NCI-H1417 treated with DMSO at 0.1 percent for 48 hours (cell line): ENCODE measurements at regions not wholly inside any gene's neighbourhood (a gene's known extent, or its start where the extent isn't known, plus 50 kb on each side); places are given as distances from the start of the nearest gene placed in this dataset.
"Not testable (repeated sequence)": the region's sequence is repeated elsewhere in the genome, so short reads cannot be mapped to it uniquely, and the experiment has no call there.

ENCODE experiments used
- DNase-seq: peaks from one replicate; lab custom pipeline; 2025; lab: John Stamatoyannopoulos, UW

DNA sequence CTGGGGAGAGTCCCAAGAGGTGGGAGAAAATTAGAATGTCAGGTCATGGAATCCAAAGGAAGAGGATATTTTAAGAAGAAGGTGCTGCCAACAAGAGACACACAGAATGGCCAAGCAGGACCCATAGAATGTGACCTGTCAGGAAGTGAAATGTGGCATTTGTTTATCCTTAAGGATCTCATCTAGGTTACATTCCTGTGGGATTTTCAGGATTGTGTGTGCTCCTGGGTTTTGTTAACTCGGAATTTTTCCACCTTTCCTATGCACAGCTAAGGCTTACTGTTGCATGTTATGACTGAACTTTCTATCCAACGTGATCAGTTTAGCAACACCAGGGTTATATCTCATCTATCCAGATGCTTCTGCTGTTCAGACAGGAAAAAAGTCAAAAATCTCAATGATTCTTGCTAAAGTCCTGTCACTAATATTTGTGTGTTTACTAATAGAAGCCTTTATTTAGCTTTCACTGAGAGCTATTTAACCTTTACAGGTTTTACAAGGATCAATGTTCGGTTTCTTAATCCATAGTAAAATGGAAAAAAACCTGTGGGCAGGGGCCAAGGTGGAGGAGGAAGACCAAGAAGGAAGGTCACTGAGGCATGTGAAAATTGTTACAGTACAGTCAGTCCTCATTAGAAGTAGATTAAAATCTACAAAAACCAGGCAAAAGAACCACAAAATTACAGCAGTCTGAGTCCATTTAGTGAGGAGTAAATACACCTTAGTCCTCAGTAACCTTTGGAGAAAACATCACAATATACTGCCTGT, 437.8 kb upstream of the NPVF start:
- no peak for DNase-seq

DNA sequence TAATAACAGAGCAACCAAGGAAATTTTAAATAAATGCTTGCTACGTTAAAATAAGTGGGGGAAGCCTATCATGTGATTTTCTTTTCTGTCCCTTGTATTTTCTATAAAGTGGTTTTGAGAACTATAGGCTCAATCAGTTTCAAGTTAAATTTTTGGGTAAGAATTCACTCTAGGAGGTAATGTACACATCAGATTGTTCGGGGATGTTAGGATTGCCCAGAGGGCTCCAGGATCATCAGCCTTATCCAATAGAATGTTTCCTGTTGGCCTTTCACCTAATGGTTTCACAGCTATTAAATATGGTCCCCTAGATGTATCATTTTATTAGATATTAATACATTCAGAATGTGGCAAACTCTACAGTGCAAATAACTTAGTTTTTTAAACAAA, 438.4 kb upstream of the NPVF start:
- no peak for DNase-seq

DNA sequence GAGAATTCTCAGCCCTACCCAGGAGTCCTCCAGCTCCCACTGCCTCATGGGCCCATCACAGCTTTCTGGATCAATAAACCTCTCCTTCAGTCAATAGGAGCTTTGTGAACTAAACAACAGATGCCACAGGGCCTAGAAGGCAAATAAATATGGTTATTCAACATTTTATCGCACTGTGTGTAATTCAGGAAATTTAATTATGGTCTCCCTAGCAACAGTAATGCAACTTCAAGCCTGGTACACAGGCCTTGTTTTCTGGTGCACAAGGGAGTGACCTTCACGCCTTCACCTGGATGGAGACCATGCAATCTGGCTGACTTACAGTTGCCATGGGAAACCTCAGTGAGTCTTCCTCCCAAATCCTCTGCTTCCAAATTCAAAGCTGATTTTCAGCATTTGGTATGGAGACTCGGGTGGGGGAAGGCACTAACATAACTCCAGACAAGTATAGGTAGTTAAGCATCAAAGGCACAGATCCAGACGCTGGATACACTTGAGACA, 441.0 kb upstream of the NPVF start:
- DNase-seq, result no peak

DNA sequence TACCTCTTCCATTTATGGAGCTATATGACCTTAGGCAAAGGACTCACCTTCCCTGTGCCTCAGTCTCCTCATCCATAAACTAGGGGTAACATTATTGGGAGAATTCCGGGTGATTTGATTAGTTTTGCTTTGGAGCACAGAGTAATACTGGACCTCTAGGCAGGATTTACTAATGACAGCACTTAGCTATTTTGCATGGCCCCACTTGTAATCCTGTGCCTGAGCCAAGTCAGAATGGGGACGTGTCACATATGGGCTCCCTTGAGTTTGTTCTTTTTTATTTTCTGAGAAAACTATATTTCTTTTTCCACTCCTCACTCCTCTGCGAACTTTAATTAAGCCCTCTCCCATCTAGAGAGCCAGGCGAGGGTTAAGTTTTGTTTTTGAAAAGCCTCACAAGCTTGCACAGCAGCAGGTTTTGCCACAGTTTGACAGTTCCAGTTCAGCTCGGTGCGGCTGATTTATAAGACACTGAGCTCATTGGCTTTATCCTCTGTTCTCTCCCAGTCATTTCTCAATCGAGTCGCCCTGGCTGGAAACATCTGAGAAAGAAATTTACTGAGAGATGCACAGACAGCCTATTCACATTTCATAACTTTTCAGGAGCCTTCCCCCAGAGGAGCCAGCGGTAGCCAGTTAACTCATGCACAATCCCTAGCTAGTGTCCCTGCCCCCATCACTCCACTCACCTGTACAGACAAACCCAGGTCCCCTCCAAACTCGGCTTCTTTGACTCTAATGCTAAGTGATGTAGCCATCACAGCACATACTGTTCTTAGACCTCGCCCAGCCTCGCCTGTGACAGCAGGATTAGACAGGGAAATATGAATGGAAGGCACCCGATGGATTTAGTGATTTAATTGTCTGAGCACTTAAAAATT, 441.9 kb upstream of the NPVF start:
- no peak for DNase-seq

DNA sequence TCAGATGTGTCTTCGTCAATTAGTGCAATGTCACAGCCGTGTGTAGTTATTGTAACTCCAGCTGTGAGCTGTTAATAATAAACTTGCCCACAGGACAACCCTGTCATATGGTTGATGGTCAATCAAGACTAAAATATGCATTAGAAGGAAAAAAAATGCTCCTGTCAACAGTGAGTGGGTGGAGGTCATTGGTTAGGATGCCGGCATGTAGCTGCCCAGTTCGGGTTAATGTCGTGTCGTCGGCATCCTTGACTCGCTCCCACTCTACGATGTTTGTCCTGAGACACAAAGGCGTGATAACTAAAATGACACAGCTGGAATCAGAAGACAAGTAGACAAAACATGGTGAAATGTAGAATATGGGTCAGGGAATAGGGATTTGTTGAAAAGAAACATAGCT, 442.8 kb upstream of the NPVF start:
- no peak for DNase-seq

DNA sequence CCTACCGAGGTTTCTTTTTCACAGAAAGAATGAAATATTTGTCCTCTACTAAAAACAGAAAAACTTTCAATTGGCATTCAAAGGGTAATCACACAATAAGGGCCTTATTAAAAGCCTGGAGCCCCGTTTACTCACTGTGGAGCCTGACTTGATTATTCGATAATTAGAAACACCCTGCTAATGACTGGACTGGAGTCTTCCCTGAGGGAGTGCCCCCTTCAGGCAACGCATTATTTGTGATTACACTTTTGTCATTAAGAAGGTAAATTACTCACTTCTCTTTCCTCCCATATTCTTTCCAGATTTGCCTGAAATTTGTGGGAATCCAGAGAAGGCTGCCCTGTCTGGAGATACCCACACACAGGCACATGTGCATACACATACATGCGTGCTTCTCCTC, 444.2 kb upstream of the NPVF start:
- DNase-seq, result no peak

DNA sequence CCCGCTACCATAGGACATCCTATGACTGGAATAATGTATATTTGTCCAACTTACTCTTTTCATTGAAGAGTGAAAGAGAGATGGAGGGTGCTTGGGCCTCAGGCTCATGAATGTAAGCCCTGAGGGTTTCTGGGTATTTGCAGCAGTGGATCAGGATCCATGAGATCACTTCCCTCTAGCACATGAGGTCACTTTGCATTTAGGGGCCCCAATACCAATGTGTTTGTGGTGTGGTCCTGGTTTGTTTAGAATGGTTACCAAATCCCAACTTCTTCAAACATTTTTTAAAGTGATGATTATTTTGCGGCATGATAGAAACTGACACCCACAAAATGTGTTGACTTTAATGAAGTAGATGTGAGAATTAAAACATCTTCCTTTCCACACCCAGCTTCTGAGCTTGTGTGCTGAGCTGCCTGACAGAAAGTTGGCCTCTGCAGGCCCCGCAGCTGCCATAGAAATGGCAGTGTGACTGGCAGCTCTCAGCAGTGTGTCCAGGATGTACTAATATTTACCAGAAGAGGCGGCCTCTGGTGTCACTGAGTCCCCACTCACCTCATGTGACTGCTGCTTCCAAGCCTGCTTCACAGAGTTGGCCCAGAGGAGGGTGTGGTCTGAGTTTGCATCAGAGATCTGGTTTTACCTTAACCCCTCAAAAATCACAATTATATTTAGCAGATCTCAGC, 447.6 kb upstream of the NPVF start:
- DNase-seq, result peak; percentile 17

DNA sequence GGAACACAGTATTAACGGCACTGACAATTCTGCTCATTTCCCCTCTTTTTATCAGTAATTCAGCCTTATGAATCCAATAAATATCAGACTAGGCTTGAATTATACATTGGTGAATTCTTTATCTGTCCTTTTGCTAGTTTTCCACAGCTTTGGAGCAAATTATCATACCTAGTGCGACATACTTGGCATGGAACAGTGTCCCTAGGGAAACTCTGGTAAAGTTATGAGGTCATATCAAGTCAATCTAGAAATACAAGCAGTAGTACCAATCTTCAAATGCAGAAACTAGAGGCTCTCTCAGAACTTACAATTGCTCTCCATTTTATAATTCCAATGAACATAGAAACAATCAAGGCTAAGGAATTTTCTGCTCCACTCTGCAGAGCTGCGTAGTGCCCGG, 449.3 kb upstream of the NPVF start:
- no peak for DNase-seq

DNA sequence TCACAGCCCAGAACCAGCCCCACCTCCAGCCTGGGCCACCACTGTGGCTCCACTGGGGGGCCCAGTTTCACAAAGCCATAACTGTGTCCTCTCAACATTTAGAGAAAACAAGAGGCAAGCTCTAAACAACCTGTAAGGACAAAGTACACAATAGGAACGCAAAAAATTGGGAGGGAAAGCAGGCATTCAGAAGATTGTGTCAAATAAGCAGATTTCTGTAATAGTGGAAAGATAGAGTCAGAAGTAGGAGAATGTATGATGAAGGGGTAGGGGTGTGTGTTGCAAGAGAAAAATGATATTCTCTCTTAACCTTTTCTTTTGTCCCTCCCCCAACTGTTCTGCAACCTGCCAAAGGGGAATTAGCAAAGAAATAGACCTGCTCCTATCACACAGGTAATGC, 449.9 kb upstream of the NPVF start:
- no peak for DNase-seq

DNA sequence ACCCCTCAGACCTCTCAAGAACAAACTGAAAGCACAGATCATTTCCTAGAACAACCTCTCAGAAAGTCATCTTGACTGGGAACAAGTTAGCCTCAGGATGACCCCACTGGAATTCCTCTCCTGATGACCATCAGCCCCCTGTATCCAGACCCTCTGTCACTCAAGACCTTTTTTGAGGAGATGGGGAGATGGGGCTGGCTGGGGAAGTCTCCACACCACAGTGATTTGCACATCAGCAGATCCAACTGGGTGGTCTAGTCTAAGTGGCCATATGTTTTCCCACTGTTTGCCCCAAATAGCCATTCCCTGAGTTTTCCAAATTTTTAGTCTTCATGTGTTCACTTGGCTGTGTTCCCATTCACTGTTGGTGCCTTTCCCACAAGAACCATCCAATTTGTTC, 452.4 kb upstream of the NPVF start:
- no peak for DNase-seq

DNA sequence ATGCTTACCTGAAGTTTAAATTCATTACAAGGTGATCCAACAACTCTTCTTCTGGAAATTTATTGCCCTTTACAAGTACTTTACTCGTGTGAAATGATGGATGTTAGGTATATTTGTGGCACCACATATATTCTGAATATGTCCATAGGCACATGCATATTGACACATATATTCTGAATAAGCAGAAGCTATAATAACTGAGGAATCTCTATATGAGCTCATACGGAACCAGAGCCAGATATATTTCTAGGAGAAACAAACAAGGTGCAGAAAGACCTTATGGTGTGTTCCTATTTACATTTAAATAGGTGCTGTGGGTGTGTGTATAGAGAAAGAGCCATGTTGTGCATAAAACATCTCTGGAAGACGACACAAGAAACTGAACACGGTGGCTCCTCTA, 456.1 kb upstream of the NPVF start:
- DNase-seq, result no peak

DNA sequence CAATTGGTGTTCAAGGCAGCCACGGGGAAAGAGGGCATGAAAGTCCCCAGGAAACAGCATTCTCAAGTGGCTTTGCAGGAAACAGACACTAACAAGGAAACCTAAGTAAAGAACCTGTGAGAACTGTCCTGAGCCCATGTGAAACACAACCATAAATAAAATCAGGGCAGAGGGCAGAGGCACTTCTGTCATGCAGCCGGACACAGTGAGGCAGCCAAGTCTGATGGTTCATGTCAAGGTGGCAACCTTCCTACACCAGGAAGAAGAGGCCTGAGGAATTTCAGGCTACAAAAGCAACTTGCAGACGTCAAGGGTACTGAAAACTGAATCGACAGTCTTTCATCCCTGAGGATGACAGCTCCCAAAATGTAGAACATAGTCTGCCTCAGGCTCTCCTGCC, 458.2 kb upstream of the NPVF start:
- DNase-seq, result no peak

DNA sequence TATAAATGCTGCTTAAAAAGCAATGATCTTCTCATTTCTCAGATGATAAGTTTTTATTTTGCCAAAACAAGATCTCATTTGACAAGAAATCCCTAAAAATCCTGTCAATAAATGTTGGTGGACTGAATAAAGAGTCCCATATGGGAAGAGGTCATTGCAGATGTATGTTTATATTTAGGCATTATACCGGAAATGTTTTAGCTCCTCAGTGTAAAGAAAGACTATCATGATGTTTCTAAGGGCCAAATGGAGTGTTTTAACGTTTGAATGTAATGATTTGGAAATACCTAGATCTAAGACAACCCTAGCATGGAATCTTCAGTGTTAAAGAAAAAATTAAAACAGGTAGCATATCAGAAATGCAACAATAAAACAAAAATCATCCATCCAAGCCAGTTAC, 457.8 kb upstream of the NFE2L3 start:
- DNase-seq, result no peak

DNA sequence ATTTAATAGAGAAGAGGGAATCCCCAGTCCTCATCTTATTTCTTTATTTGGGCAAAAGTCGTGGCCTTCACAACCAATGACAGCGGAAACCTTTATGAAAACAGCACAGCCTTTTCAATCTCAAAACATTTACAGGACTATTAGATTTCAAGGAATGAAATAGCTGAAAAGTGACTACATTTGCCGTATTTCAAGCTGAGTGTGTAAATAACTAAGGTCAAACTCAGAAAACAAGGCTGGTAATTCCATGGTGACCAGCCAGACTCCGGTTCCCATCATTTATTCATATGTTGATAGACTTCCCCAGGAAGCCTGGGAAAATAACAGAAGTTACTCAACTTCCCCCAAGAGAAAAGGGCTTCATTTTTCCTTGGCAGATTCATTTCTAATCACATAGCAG, 457.3 kb upstream of the NFE2L3 start:
- no peak for DNase-seq

DNA sequence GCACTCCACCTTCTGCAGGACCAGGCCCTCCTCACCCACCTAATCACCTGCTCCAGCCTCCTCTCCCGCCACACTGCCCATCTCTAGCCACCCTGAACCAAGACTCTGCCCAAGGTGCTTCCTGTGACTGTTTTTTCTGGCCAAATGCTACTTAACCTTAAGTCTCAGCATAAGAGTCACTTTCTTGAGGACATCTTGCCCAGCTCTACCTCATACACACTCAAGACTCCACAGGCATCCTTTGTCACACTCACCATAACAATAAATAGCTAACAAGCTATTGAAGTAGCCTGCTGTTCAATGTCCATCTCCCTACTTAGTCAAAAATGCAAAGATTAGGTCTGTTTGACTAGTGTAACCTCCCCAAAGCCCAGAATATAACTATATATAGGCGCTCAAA, 455.4 kb upstream of the NFE2L3 start:
- no peak for DNase-seq

DNA sequence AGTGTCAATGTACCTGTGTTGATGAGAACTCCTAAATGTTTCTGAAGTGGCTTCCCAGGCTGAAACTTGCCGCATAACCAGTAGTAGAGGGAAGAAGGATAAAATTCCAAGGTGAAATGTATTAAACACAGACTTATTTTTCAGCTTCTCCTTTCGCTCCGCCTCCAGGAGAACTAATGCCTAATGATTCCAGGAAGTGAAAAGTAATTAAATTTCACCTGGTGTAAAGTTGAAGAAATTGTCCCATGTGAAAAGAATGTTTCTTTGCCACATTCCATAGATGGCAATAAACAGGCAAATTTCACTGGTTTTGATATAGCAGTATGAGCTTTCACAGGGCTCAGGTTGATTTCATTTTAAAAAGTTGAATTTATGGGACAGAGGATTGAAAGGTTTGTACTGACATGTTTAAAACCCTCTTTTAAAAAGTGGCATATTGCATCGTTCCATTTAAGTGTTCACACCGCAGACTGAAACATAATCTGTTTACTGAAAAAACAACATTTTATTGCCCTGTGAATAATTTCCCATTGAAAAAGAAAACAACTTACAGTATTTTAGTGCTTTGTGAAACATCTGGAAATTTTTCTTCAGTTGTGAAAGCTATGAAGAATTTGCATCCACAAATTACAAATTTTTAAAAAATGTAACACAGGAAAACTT, 453.4 kb upstream of the NFE2L3 start:
- no peak for DNase-seq

DNA sequence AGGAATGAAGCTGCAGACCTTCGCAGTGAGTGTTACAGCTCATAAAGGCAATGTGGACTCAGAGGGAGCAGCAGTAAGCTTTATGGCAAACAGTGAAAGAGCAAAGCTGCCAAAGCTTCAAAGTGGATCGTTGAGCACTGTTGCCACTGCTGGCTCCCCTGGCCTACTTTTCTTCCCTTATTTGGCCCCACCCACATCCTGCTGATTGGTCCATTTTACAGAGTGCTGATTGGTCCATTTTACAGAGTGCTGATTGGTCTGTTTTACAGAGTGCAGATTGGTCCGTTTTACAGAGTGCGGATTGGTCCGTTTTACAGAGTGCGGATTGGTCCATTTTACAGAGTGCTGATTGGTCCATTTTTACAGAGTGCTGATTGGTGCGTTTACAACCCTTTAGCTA, 451.9 kb upstream of the NFE2L3 start:
- DNase-seq, result not testable (repeated sequence)

DNA sequence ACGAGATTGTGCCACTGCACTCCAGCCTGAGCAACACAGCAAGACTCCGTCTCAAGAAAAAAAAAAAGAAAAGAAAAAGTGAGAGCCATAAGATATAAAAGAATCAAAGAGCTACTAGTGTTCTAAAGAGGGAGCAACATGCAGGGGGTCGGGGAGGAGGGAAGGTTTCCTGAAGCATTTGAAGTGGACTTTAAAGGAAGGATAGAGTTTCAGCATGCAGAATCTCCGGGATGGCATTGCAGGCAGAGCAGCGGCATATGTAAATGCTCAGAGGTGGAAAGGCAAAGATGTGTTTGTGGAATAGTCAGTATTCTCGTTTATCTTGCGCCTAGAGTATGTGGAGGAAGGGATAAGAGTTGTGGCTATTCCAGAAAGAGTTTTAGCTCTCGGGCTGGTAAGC, 447.6 kb upstream of the NFE2L3 start:
- DNase-seq, result no peak

DNA sequence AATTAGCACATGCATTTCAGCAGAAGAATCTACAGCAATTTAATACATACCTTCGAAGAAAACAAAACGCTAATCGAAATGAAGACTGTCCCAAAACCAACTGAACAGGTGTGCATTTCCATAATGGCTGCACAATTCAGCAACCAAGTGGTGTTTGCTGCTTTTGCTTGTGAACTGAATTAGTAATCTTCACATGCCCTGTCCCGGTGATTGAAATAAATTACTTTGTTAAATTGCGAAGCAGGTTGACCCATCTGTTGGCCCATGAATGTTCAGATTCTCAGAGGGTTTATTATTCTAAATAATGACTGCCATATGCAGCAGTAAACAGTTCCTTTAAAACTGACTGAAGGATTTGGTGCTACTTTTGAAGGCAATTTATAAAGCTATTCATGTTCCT, 445.2 kb upstream of the NFE2L3 start:
- no peak for DNase-seq

DNA sequence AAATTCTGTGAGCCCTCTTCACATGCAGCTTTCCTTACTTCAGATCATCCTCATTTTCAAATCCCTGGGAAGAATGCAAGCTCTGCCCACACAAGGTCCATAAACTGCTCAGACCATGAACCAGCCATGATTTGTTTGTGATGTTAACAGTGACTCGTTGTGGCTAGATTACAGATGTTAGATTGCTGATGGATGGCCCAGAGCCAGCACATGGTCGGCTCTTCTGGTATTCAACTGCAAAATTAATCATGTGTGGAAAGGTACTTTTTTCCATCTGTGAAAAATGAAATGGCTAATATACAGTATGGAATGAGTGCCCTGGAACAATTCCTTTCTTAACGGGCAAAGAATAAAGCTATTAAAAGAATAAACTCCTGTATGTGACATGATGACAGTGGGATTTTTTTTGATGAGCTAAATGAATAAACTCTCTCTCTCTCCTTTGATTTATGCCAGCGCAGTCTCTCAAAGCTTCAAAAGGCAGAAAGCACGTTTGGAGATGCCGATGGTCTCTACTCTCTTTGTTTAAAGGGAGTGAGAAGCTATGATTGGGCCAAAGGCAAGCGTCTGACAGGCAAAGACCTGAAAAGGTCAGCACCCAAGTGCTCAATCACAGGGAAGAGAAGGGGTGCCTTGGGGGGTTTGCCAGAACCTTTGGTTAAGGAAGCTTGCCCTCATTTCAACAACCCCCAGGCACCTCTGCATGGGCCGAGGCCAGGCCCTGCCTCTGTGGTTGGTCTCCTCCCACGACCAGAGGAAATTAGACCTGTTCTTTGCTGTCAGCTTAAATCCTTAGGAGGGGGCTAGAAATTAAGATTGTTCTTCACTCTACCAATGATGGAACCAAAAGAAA, 444.0 kb upstream of the NFE2L3 start:
- DNase-seq, result no peak

DNA sequence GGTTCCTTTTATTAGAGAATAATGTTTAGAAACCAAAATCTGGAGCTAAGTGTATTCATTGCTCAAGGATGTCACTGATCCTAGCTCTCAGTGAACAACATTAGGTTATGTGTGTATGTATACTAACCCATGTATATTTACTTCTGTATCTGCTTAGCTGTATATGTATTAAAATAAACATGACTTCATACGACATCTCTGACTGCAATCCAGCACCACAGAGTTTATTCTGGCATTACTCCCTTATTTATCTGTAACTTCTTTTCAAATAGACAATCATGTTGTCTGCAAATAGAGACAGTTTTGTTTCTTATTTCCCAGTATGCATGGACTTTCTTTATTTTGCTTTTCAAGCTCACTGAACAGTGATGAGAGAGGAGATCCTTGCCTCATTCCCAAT, 441.0 kb upstream of the NFE2L3 start:
- DNase-seq, result no peak
